ENCODE measurements at regions not wholly inside any gene's neighbourhood (a gene's known extent, or its start where the extent isn't known, plus 50 kb on each side); places are given as distances from the start of the nearest gene placed in this dataset.

DNA sequence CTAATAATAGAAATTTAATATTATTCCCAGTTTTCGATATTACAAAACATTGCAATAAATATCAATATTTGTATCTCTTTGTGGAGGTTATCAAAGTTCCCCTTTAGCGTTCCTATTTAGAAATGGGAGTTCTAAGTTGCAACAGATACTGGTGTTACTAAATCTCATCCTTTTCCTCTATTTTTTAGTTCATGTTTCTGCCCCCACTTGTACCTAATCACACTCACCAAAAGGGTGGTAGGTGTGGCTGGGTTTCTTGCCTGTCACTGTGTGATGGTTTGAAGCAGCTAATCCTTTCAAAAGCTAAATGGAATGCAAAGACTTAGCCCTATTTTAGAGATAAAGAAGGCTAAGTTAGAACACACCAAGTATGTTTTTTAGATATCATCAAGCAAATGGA is 997.9 kb downstream of the TSN start:
- TF ChIP-seq, protein P1, sequence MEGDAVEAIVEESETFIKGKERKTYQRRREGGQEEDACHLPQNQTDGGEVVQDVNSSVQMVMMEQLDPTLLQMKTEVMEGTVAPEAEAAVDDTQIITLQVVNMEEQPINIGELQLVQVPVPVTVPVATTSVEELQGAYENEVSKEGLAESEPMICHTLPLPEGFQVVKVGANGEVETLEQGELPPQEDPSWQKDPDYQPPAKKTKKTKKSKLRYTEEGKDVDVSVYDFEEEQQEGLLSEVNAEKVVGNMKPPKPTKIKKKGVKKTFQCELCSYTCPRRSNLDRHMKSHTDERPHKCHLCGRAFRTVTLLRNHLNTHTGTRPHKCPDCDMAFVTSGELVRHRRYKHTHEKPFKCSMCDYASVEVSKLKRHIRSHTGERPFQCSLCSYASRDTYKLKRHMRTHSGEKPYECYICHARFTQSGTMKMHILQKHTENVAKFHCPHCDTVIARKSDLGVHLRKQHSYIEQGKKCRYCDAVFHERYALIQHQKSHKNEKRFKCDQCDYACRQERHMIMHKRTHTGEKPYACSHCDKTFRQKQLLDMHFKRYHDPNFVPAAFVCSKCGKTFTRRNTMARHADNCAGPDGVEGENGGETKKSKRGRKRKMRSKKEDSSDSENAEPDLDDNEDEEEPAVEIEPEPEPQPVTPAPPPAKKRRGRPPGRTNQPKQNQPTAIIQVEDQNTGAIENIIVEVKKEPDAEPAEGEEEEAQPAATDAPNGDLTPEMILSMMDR (IDR thresholded peaks at IDR 0.05), result no peak
- no peak for TF ChIP-seq POLR2A (IDR thresholded peaks at IDR 0.05)

Data from Peyer's patch (tissue), 4 donors.